Stomach (tissue), 4 donors: ENCODE measurements at regions not wholly inside any gene's neighbourhood (a gene's known extent, or its start where the extent isn't known, plus 50 kb on each side); places are given as distances from the start of the nearest gene placed in this dataset.

ENCODE experiments used
- EP300 ChIP-seq: sonication (generic); formaldehyde crosslinking; IDR thresholded peaks from one replicate; pipeline ENCODE4 v1.6.1; 2017; ENCODE audit warnings: antibody characterized with exemption
- POLR2A ChIP-seq, 4 donors: fragments of 450-650 bp; IDR thresholded peaks; one replicate each; pipeline ENCODE4 v1.6.1; 2016; ENCODE audit warnings: antibody characterized with exemption in 4 of 4, control low read depth in 2 of 4, mild to moderate bottlenecking in 1 of 4, moderate library complexity in 1 of 4
- POLR2AphosphoS5 ChIP-seq, 3 donors: sonication (generic); formaldehyde crosslinking; IDR thresholded peaks; one replicate each; pipeline ENCODE4 v1.6.1; 2016; ENCODE audit warnings: antibody characterized with exemption in 3 of 3
- TF ChIP-seq, protein P1 (sequence below), 7 experiments: fragments of 450-650 bp in 4 of 7; fragments of 200-600 bp in 3 of 7; sonication (generic) in 3 of 7; IDR thresholded peaks; one replicate each; pipeline ENCODE4 v1.5.1; 2016 to 2019; ENCODE audit warnings: antibody characterized with exemption in 7 of 7, control low read depth in 2 of 7, mild to moderate bottlenecking in 1 of 7

DNA sequence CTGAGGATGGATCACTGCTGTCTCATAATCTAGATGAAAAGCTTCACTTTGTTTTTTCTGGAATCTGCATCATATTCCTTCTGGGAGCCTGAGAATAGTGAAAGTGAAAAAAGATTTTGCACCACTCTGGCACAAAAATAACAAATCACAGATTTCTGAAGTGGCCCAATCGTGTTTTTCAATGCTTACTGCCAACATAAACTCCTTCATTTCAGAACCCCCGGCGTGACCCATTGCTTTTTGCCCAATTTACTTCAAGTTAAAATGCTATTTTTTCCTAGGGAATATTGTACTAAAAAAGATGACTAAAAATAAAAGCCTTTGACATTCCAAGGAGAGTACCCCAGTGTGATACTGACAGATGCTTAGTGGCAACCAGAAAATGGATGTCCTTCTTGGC, 53.7 kb upstream of the ANK3 start:
- TF ChIP-seq, protein P1, sequence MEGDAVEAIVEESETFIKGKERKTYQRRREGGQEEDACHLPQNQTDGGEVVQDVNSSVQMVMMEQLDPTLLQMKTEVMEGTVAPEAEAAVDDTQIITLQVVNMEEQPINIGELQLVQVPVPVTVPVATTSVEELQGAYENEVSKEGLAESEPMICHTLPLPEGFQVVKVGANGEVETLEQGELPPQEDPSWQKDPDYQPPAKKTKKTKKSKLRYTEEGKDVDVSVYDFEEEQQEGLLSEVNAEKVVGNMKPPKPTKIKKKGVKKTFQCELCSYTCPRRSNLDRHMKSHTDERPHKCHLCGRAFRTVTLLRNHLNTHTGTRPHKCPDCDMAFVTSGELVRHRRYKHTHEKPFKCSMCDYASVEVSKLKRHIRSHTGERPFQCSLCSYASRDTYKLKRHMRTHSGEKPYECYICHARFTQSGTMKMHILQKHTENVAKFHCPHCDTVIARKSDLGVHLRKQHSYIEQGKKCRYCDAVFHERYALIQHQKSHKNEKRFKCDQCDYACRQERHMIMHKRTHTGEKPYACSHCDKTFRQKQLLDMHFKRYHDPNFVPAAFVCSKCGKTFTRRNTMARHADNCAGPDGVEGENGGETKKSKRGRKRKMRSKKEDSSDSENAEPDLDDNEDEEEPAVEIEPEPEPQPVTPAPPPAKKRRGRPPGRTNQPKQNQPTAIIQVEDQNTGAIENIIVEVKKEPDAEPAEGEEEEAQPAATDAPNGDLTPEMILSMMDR (IDR thresholded peaks at IDR 0.05) = no peak
- TF ChIP-seq EP300 (no peak), POLR2A (IDR thresholded peaks at IDR 0.05) (no peak), POLR2AphosphoS5 (IDR thresholded peaks at IDR 0.05) (no peak)
